D721Med (cell line): ENCODE measurements at regions not wholly inside any gene's neighbourhood (a gene's known extent, or its start where the extent isn't known, plus 50 kb on each side); places are given as distances from the start of the nearest gene placed in this dataset.

Experiments used
- DNase-seq: peaks from one replicate; pipeline ENCODE4 v3.0.0; 2011; ENCODE audit warnings: low spot score; ENCODE audit not compliant: insufficient read length
- FAIRE-seq: peaks from 2 replicates; lab custom pipeline; 2011; peaks lifted over from hg19 to GRCh38; lab: Jason Lieb, UNC
- TF ChIP-seq, protein P1 (sequence below): IDR thresholded peaks from 2 replicates; pipeline ENCODE4 v1.5.1; 2012; ENCODE audit warnings: mild to moderate bottlenecking, control low read depth; ENCODE audit not compliant: insufficient read depth; ENCODE audit errors: missing control alignments

DNA sequence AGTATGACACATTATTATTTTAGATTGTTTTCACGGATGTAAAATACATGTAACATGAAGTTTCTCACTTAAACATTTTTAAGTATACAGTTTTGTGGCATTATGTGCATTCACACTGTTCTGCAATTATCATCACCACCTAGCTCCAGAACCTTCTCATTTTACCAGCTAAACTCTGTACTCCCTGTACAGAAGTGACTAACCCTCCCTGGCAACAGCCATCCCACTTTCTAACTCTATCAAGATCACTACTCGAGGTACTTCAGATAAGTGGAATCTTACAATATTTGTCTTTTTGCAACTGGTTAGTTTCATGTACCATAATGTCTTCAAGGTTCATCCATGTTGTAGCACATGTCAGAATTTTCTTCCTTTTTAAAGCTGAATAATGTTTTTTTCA lies 116.3 kb upstream of the IGF1R start:
- TF ChIP-seq, protein P1, sequence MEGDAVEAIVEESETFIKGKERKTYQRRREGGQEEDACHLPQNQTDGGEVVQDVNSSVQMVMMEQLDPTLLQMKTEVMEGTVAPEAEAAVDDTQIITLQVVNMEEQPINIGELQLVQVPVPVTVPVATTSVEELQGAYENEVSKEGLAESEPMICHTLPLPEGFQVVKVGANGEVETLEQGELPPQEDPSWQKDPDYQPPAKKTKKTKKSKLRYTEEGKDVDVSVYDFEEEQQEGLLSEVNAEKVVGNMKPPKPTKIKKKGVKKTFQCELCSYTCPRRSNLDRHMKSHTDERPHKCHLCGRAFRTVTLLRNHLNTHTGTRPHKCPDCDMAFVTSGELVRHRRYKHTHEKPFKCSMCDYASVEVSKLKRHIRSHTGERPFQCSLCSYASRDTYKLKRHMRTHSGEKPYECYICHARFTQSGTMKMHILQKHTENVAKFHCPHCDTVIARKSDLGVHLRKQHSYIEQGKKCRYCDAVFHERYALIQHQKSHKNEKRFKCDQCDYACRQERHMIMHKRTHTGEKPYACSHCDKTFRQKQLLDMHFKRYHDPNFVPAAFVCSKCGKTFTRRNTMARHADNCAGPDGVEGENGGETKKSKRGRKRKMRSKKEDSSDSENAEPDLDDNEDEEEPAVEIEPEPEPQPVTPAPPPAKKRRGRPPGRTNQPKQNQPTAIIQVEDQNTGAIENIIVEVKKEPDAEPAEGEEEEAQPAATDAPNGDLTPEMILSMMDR: no peak
- DNase-seq (no peak), FAIRE-seq (no peak)

DNA sequence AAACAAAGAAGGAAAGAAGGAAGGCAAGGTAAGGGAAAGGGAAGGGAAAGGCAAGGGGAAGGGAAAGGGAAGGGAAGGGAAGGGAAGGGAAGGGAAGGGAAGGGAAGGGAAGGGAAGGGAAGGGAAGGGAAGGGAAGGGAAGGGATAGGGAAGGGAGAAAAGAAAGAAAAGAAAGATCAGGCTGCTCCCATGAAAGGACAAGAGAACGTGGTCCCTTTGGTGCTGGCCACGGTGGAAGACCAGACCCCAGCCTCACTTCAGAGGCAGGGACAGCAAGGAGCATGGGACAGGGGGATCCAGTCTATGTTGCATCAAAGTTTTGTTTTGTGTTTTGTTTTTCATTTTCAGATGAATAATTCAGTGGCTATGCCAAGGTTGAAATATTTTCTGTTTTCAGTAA lies 111.4 kb upstream of the IGF1R start:
- DNase-seq (no peak), FAIRE-seq (no peak)
- TF ChIP-seq, protein P1: no peak

DNA sequence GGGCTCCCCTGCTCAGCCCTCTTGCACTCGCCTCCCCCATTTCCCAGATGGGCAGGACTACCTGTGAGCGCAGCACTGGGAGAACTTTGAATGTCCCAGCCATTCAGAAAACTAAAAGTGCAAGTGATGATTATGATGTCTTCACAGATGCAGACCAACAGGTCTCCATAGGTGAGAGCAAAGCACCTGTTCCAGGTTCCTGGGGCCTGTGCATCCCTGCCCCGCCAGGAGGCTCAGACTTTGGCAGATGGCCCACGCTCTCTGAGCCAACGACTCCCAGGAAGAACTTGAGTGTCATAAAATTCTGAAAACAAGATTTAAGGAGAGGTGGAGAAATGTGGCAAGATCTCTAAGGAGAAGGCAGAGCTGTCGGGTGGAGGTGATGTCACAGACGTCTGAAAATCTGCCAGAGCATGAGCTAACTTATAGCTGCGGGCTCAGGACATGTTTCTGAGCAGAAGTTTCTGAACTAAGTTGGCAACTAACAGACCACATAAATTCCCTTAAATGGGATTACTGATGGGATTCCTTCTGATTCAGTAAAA lies 110.8 kb upstream of the IGF1R start:
- TF ChIP-seq, protein P1: no peak
- FAIRE-seq (no peak), DNase-seq (no peak)

DNA sequence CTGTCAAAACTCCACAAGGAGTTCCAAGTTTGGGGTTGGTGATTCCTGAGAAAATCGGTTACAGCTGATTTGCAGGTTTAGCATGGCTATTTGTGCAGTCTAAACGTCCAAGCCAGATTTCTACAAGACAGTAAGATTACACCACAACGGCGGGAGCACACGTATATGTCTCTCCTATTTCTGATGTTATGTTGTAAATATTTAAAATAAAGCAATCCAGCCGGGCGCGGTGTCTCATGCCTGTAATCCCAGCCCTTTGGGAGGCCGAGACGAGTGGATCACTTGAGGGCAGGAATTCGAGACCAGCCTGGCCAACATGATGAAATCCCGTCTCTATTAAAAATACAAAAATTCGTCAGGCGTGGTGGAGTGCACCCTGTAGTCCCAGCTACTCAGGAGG lies 106.8 kb upstream of the IGF1R start:
- TF ChIP-seq, protein P1: no peak
- DNase-seq (no peak), FAIRE-seq (no peak)

DNA sequence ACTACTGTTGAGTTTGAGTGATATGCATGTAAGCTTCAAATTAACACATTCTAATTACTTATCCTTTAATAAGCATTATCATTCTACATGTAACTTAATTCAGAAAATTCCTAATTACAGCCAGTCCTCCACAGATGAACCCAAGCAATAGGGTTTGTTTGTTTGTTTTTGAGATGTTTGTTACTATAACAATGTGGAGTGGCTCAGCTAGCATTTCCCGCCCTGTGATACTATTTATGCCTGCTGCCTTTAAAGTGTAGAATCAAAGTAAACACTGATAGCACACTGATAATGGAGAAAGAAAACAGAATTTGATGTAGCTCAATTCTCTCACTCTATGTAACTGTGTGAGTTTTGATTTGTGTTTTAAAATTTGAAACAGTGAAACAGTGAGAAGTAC lies 105.1 kb upstream of the IGF1R start:
- DNase-seq: no peak
- no peak for FAIRE-seq
- TF ChIP-seq, protein P1: no peak

DNA sequence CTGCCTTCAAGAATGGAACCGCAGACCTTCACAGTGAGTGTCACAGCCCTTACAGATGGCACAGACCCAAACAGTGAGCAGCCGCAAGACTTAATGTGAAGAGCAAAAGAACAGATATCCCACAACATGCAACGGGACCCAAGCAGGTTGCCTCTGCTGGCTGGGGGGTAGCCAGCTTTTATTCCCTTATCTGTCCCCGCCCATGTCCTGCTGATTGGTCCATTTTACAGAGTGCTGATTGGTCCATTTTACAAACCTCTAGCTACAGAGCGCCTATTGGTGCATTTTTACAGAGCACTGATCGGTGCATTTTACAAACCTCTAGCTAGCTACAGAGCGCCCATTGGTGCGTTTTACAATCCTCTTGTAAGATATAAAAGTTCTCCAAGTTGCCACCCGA lies 102.0 kb upstream of the IGF1R start:
- TF ChIP-seq, protein P1: no peak
- DNase-seq (no peak), FAIRE-seq (no peak)

DNA sequence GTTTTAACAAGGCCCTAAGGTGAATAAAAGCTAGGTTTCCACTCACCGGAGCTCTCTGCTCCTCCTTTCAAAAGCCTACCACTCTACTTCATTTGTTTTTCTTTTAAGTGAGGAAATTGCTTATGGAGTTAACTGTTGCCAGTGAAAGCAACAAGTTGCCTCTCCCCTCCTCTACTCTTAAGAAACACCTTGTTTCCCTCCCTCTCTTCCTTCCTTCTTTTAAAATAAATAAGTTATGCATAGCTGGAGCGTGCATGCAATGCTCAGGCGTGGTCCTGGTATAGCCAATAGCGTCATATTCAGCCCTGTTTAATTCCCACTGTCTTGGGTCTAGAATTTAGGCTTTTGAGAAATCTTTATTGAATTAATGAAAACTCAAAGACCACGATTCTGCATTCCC lies 101.1 kb upstream of the IGF1R start:
- TF ChIP-seq, protein P1: no peak
- no peak for DNase-seq
- no peak for FAIRE-seq
